GM19463 (cell line): ENCODE measurements at regions not wholly inside any gene's neighbourhood (a gene's known extent, or its start where the extent isn't known, plus 50 kb on each side); places are given as distances from the start of the nearest gene placed in this dataset.

Source experiments
- ATAC-seq: cut with Tn5 transposase; IDR thresholded peaks from one replicate; pipeline ENCODE4 v1.9.1; 2021; ENCODE audit warnings: mild to moderate bottlenecking, moderate library complexity; ENCODE audit not compliant: unreplicated experiment

DNA sequence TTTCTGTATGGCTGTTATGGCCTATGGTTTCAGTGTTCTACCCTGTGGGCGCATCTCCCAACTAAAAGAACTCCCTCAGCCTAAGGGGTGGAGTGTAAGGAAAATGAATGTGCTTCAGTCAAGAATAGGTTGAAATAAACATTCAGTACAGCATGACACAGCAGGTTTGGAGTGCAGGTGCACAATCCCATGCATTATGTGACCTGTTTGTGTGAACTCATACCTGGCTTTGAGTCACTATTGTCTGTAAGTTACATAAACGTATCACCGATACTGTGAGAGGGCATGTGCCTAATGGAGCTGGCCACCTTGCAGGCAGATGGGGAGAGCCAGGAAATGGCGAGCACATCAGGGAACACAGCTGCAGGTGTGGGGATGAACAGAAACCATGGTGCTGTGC is 216.0 kb downstream of the DSEL start:
- ATAC-seq = no peak

- no peak for ATAC-seq
Measured at GRCh38 chr18:67292814-67293213, 223.7 kb downstream of the DSEL start.

DNA sequence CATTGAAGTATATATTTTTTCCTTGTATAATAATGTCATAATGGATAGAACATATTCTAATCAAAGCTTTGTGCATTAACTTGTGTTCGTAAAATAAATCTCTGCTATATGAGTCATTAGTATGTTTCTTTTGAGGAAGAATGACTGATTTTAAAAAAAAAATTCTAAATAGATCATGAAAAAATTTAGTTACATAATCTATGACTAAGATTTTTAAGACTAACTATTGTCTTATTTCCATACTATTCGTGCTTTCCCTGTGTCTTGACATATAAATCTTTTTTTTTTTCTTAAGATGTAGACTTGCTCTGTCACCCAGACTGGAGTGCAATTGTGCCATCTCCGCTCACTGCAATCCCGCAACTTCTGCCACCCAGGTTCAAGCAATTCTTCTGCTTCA is 226.1 kb downstream of the DSEL start:
- no peak for ATAC-seq

- ATAC-seq = no peak
Measured at GRCh38 chr18:67285583-67285982, 230.9 kb downstream of the DSEL start.

GRCh38 chr18:67282796-67283195 is 233.7 kb downstream of the DSEL start:
- no peak for ATAC-seq

DNA sequence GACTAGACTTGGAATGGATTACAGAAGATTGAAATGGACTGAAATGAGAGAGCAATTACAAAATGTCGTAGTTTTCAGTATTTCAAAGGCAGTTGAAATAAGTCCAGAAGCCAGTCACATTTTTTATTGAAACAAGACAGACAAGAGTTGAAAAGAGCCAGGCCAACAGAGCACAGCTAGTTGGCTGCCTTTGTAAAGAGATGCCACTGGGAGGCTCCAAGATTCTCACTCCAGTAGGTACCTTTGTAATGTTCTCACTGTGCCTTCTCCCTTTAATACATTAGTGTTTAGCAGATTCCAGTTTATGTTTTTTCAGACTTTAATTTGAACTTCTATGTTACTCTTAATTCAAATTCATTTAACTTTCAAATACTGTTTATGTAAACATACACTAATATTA is 234.8 kb downstream of the DSEL start:
- no peak for ATAC-seq

DNA sequence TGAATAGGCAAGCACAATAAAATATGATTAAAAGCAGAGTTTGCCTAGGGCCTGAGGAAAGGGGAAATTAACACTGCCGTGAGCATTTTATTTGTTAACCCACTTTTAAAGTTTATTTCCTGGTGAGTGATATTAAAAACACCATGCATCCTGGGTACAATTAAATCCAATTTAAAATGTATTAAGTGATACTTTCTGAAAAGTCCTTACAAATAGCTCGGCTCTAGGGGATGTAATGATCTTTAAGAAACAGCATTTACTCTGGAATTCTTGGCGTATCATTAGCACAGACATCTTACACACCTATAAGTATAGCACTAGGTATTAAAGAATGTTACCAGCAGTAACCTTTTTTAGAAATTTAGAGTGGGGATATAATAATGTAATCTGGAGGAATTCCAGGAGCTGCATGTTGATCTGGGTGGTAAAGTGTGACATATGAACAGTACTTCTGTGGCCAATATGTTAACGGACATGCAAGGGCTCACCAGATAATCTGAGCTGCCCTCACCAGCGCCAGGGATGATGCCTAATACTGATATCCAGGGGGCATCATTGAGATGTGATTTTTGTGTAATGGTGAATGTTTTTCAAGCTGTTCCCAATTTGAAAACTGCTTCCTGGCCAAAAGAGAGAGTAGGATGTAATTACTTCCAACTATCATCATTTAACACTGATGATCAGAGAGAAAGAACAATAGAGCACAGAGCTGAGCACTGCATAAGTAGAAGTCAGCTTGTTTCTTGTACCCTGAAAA is 235.9 kb downstream of the DSEL start:
- ATAC-seq = no peak

GRCh38 chr18:67279988-67280387 is 236.5 kb downstream of the DSEL start:
- ATAC-seq = no peak

GRCh38 chr18:67278984-67279383 is 237.5 kb downstream of the DSEL start:
- ATAC-seq = no peak

DNA sequence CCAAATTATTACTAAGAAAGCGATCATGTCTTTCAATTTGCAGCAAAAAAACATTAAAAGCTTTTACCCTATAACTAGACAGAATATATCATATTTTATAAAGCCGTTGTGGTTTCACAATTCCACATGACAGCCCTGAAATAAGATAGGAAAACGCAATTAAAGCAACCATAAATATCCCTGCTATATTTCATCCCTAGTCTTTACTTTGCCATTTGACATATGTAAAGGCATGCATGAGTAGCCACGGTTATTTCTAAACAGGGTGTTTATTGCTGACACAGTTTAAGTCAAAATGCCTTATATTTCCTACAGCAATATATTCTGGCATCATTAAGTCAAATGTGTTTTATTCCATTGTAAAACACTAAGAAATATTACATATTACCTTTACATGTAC is 239.9 kb downstream of the DSEL start:
- no peak for ATAC-seq

DNA sequence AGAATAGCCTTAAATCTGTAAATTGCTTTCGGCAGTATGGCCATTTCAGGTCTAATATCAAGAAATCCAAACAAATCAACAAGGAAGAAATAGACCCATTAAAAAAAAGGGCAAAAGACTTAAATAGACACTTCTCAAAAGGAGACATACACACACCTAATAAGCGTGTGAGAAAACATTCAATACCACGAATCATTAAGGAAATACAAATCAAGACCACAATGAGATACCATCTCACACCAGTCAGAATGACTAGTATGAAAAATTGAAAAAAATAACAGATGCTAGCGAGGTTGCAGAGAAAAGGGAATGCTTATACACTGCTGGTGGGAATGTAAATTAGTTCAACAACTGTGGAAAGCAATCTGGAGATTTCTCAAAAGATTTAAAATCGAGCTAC is 243.2 kb downstream of the DSEL start:
- no peak for ATAC-seq

DNA sequence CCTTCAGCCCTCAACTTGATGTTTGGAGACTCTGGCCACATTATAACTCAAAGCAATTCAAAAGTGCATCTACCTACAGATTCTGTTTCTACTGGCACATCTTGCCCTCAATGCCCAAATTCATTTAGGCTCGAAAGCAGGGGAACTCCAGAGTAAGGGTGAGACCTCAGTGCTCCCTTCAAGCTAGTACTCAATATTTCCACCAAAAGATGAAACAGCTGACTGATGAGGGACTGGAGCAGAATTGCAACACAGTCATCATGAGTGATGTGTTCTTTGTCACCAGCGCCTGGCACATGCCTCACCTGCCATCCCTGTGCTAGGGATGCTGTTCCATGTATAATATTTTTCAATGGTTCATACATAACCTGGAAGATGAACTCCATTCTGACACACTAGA is 247.3 kb downstream of the DSEL start:
- ATAC-seq = no peak

- ATAC-seq = no peak
Measured at GRCh38 chr18:67268530-67268929, 248.0 kb downstream of the DSEL start.

DNA sequence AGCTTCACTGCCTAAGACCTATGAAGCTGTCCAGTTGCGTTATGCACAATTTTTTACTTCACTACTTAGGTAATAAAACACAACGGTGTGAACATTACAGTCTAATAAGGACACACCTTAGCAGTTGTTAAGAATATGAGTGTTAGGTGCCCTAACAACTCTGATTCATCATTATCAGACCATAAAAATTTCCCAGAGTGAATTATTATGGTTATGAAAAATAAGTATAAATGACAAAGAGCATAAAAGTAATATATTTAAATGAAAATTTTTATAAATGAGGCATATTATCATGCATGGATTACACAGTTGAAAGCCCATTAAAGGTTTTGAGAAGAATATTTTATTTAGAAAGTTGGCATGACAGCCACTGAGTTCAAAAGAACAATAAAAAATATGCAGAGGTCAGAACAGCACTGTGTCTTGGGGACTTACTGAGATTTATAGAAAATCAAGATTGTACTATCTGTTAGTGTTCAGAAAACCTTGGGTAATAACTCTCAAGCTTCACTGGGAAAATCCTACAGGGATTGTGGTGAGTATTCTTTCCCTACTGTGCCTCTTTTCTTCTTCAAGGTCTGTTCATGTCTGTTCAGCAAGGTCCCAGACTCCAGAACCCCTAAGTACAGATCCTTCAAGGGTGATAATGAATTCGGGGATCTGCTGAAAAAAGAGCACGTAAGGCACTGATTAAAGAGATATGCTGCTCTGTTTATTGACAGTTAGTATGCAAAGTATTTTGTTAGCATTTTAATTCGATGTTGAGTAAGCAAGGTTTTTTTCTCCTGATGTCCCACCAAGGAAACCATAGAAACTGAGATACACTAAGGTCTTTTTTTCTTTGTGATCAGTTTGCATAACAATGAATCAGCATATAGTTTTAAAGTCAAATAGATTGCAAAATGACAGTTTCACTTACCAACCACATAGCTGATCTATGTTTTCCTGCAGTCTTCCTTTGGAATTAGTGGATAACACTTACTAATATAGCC is 250.0 kb downstream of the DSEL start:
- ATAC-seq = no peak

DNA sequence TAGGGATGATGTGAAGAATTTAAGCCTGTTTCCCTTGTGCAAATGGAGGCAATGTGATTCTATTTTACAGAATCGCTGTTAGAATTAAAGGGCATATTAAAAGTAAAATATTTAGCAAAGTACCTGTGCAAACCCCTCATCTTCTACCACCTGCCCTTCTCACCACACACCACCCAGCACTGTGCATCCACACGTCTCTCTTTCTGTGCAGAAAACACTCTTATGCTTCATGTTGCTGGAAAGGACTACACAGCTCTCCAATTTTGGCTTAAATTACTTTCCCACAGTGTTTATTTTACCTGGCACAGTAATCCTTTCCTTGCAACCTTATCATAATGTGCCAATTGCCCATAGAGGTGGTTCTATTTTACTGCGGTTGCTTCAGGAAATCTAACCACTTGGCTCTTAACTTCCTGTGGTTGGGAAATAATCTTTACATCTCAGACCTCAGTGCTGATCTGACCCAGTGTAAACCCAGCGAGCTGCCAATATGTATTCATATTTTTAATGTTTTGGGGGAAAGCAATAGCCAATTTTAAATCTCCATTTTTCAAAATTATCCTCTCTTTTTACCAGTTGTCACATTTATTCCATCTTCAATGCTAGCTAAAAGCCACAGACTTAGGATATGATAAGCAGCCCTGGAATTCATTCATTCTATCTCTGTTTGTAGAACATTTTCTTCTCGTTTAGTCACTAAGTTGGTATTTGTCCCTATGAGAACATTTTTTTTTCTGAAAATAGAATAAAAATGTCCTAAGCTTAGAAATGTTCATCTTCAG is 250.9 kb downstream of the DSEL start:
- no peak for ATAC-seq

- ATAC-seq = no peak
Measured at GRCh38 chr18:67261931-67262552, 254.5 kb downstream of the DSEL start.

DNA sequence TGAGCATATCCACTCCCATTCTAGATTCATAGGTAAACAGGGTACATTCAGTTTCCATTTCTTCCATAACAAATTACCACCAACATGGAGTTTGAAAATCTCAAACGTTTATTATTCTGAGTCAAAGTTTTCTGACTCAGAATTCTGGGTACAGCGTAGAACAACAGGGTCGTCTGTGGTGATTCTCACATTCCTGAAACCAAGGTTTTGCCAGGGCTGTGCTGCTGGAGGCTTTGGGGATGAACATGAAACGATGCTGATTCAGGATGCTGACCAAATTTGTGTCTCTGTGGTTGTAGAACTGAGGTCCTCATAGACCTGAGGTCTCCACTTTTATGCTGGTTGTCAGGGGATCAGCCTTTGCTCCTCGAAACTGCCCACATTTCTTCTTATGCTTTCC is 255.7 kb downstream of the DSEL start:
- no peak for ATAC-seq

DNA sequence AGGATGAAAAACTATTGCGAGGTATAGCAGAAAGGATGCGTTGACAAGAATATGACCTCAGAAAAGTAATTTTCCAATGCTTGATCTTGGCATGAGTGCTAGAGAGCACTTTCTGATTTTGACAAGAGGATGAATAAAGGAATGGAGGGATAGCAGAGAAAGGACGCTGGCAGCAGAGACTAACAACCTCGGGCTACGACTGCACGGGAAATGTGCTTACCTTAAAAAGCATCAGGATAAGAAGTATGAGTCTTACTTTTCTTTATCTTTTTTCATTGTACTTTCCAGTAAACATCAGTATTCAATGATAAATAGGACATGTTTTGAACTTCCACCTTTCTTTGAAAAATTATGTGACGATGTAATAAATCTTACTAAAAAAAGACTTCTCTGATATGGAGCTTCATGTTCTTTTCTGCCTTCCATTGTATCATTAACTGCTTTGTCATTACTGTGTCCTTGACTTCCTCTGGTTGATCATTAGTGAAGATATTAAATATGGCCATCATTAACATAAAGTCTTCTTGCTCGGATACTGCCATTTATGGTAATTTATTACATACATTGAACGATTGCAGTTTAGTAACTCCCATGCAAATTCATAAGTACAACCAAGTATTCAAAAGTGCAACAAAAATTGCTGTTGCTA is 265.6 kb downstream of the DSEL start:
- ATAC-seq = no peak

- ATAC-seq = no peak
Measured at GRCh38 chr18:67243799-67244587, 272.5 kb downstream of the DSEL start.

GRCh38 chr18:67242001-67242400 is 274.5 kb downstream of the DSEL start:
- ATAC-seq = no peak
